ENCODE measurements at regions not wholly inside any gene's neighbourhood (a gene's known extent, or its start where the extent isn't known, plus 50 kb on each side); places are given as distances from the start of the nearest gene placed in this dataset.
"Not testable (repeated sequence)": the region's sequence is repeated elsewhere in the genome, so short reads cannot be mapped to it uniquely, and the experiment has no call there.

- no peak for DNase-seq
Observed at GRCh38 chr1:73452522-73452921, 745.5 kb downstream of the LRRIQ3 start.

GRCh38 chr1:73450668-73451067, 747.3 kb downstream of the LRRIQ3 start:
- DNase-seq = not testable (repeated sequence)

- peak; percentile 78 for DNase-seq
Observed at GRCh38 chr1:73411479-73411878, 786.5 kb downstream of the LRRIQ3 start.

GRCh38 chr1:73401666-73402065, 796.3 kb downstream of the LRRIQ3 start:
- DNase-seq = no peak

DNA sequence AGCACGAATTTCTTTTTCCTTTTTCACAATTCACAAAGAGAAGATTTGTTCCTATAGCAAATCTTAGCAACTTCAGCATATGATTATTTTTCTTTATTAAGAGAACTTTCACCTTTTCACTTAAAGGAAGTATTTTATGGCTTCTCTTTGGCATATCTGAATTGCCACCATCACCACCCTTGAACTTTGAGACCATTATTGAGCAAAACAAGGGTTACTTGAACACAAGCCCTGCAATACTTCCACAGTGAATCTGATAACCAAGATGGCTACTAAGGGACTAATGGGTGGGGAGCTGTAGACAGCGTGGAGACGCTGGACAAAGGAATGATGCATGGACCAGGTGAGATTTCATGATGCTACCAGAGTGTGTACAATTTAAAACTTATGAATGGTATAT, 815.0 kb downstream of the LRRIQ3 start:
- no peak for DNase-seq

- DNase-seq = no peak
Observed at GRCh38 chr1:73366734-73367413, 831.1 kb downstream of the LRRIQ3 start.

DNA sequence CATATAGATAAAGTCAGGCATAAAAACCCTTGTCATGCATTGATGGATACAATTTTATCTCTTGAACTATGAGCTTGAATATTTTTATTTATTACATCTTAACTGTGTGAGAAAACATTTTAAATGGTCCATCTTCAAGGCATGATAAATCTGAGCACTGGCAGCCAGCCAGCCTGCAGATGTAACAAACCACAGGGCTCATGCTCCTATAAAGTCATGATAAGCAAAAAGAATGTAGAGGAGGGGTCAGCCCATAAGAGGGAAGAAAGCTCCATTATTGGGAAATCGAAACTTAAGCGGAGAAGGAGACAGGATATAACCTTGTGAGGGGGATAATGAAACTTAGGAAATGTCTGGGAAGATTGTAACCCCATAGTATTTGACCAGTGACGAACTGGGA, 839.0 kb downstream of the LRRIQ3 start:
- DNase-seq = no peak

DNA sequence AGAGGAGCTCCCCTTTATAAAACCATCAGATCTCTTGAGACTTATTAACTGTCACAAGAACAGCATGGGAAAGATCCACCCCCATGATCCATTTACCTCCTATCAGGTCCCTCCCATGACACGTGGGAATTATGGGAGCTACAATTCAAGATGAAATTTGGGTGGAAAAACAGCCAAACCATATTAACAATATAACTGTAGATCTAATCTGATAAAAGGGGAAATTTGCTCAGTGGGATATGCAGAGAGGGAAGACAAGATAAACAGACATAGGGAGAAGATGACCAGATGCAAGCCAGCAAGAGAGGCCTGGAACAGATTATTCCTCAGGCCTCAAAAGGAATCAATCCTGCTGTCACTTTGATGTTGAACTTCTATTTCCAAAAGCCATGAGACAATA, 841.5 kb downstream of the LRRIQ3 start:
- DNase-seq = no peak

GRCh38 chr1:73343947-73344346, 854.0 kb downstream of the LRRIQ3 start:
- no peak for DNase-seq

- no peak for DNase-seq
Observed at GRCh38 chr1:73333847-73334503, 864.0 kb downstream of the LRRIQ3 start.

DNA sequence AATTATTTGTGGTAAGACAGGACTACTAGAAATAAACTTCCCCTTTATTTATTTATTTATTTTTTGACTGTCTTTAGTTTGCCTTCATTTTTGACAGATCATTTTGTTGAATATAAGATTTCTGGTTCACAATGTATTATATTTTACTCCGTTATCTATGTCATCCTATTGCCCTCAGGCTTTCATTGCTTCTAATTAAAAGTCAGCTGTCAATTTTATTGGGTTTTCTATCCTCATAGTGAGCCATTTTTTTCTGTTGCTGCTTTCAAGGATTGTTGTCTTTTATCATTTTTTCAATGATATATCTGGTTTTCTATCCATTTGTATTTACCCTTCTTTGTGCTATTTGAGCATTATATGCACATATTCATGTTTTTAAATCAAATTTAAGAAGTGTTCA, 866.2 kb downstream of the LRRIQ3 start:
- no peak for DNase-seq

DNA sequence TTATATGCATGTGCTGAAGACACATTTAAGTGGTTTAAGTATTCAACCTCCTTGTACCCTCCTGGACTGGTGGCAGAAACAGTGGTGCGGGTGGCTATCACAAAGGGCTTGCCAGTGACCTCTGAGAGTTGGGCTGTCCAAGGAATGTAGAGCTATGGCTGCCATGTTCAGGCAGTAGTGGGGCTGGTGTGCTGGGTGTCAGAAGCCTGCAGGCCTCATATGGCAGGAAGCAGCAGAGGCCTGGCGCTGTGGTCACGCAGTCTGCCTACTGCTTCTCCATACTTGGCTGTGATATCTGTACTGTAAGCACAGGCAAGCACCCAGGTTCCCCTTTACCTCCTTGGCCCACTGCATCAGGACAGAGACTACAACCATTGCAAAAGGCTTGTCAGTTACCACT, 870.0 kb downstream of the LRRIQ3 start:
- no peak for DNase-seq

DNA sequence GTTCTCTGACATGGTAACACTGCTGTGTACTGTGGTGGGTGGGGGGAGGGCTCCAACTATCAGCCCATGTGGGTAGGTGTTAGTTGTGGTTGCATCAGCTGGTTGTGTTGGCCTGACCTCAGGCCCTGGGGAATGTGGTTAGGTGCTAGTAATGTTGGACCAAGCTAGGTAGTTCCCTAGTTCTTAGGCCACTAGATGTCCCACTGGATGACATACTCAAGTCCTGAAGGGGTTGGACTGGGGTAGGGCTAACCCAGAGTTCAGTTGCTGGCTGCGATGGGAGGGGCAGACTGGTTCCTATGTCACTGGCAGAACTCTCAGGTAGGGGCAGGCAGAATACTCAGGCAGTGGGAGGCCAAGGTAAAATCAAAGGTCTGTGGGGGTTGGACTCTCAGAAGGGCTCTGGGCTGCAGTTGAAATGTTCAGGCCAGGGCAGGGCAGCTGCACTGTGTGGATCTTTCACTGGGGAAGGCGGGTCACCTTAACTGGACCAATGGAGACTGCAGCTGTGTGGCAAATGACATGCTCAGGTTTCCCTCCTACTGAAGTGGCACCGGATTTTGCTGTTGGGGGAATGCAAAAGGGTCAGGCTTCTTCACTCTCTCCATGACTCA, 870.7 kb downstream of the LRRIQ3 start:
- DNase-seq = no peak

GRCh38 chr1:73326663-73327062, 871.3 kb downstream of the LRRIQ3 start:
- DNase-seq = no peak

- no peak for DNase-seq
Observed at GRCh38 chr1:73310797-73311381, 887.1 kb downstream of the LRRIQ3 start.

DNA sequence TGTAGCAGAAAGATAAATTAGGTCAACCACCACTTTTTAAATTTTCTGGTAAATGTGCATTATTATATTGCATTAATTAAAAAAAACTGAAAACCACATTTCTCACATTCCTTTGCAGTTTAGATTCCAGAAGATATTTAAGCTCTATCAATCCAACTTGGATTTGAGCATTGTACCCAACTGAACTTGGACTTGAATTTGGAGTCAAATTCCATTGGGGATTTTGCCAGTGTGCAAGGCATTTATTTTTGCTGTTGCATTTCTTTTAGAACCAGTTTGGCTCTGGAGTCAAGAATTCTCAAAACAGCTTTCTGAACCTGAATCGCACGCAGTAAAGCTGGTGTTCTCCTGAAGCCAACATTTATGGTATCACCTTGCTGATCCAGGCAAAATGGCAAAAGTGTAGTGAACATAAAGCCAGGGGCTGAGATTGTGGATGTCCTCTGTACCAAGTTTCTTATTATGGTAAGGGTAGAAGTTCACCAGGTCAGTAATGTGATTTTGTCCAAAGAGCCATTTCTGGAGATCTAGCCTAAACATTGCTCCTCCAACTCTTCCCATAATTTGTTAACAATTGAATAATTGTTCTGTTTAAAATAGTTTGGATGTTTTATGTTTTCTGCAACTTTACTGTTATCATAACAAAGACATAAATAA, 890.9 kb downstream of the LRRIQ3 start:
- DNase-seq = no peak

GRCh38 chr1:73273886-73274285, 924.1 kb downstream of the LRRIQ3 start:
- no peak for DNase-seq

- not testable (repeated sequence) for DNase-seq
Observed at GRCh38 chr1:73245196-73245595, 952.8 kb downstream of the LRRIQ3 start.

GRCh38 chr1:73218995-73219546, 936.7 kb upstream of the NEGR1 start:
- DNase-seq = no peak

DNA sequence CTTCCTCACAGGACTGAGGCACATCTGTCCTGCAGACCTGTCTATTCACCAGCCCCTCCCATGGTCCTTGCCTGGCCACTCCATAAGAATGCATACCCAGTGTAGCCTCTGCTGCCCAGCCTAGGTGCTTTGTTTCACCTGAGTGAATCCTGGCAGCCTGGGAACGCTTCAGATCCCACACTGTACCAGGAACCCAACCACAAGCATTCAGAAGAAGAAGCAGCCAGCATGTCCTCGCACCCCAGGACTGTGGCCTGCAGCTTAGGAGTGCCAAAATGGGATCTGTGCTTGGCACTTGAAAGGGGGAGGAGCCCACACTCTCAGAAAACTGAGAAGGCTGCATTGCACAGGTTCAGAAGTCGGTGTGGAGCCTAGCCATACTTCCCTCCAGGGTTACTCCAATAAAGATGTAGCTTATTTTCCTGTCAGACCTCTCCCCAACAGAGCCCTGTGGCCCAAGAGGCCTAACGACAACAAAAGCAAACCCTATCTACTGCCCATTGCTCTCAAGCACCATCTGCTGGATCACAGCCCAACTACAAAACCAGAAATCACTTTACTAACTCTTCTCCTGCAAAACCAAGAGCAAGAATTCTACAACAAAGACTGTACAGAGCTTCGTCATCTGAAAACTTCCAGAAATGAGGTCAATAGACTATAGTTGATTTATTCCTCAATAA, 923.1 kb upstream of the NEGR1 start:
- DNase-seq = no peak

DNA sequence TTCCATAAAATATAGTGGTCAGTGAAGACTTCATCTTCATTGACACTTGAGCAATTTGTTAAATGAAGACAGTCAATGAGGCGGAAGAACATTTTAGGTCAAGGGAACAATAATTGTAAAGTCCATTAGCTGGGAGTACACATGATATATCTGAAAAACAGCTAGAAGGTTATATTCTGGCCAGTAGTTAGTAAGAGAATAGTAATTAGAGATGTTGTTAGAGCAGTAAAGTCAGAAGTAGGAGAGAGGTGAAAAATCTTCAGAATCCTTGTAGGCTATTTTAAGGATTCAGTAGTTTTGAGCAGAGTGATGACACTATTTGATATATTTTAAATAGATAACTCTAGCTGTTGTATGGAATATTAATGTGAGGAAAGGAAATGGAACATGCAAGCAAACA, 915.6 kb upstream of the NEGR1 start:
- no peak for DNase-seq

DNA sequence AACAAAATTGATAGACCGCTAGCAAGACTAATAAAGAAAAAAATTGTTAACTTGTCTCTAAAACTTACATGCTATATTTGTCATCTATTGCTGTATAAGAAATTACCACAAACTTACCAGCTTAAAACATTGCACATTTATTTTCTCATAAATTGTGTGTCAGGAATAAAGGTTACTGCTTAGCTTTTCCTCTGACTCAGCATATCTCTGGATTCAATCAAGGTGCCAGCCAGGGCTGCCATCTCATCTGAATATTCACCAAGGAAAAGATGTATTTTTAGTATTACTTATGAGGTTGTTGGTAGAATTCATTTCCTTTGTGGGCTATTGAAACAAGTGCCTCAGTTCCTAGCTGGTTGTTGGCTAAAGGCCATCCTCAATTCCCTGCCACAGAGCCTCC, 912.6 kb upstream of the NEGR1 start:
- DNase-seq = no peak

DNA sequence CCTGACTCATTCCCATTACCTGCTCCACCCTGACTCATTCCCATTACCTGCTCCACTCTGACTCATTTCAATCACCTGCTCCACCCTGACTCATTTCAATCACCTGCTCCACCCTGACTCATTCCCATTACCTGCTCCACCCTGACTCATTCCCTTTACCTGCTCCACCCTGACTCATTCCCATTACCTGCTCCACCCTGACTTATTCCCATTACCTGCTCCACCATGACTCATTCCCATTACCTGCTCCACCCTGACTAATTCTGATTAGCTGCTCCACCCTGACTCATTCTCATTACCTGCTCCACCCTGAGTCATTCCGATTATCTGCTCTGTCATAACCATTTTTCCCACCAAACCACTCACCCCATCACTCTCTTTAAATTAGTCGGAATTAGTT, 901.2 kb upstream of the NEGR1 start:
- not testable (repeated sequence) for DNase-seq
